Inferior parietal cortex (tissue), 1 donor: ENCODE measurements at regions not wholly inside any gene's neighbourhood (a gene's known extent, or its start where the extent isn't known, plus 50 kb on each side); places are given as distances from the start of the nearest gene placed in this dataset.
"Not testable (repeated sequence)": the region's sequence is repeated elsewhere in the genome, so short reads cannot be mapped to it uniquely, and the experiment has no call there.

ENCODE experiments used
- DNase-seq: peaks from one replicate; pipeline ENCODE4 v3.0.0-alpha.2; 2016; ENCODE audit errors: extremely low spot score

GRCh38 chr5:130836729-130837649 is 328.1 kb downstream of the HINT1 start:
- DNase-seq, result peak; percentile 9

GRCh38 chr5:130817598-130818384 is 347.3 kb downstream of the HINT1 start:
- not testable (repeated sequence) for DNase-seq

- no peak for DNase-seq
Measured at GRCh38 chr5:130815246-130815645, 349.8 kb downstream of the HINT1 start.

- no peak for DNase-seq
Measured at GRCh38 chr5:130808691-130809090, 356.4 kb downstream of the HINT1 start.

GRCh38 chr5:130805648-130806047 is 359.4 kb downstream of the HINT1 start:
- DNase-seq, result no peak

GRCh38 chr5:130805036-130805435 is 360.0 kb downstream of the HINT1 start:
- no peak for DNase-seq

GRCh38 chr5:130801963-130802362 is 363.1 kb downstream of the HINT1 start:
- DNase-seq, result no peak

- DNase-seq, result no peak
Measured at GRCh38 chr5:130799015-130799414, 366.0 kb downstream of the HINT1 start.

GRCh38 chr5:130797303-130797702 is 367.8 kb downstream of the HINT1 start:
- DNase-seq, result no peak

GRCh38 chr5:130796902-130797301 is 368.2 kb downstream of the HINT1 start:
- DNase-seq, result no peak

GRCh38 chr5:130796032-130796431 is 369.0 kb downstream of the HINT1 start:
- no peak for DNase-seq

GRCh38 chr5:130795037-130795436 is 370.0 kb downstream of the HINT1 start:
- DNase-seq, result no peak

- no peak for DNase-seq
Measured at GRCh38 chr5:130777794-130778193, 387.3 kb downstream of the HINT1 start.

- DNase-seq, result no peak
Measured at GRCh38 chr5:130773813-130774212, 391.2 kb downstream of the HINT1 start.

- no peak for DNase-seq
Measured at GRCh38 chr5:130762031-130762430, 403.0 kb downstream of the HINT1 start.

GRCh38 chr5:130759061-130759460 is 406.0 kb downstream of the HINT1 start:
- no peak for DNase-seq

- DNase-seq, result no peak
Measured at GRCh38 chr5:130747556-130747955, 417.5 kb downstream of the HINT1 start.

- not testable (repeated sequence) for DNase-seq
Measured at GRCh38 chr5:130746641-130747040, 418.4 kb downstream of the HINT1 start.

GRCh38 chr5:130743092-130743491 is 422.0 kb downstream of the HINT1 start:
- no peak for DNase-seq

- DNase-seq, result no peak
Measured at GRCh38 chr5:130740047-130740569, 424.9 kb downstream of the HINT1 start.

- DNase-seq, result no peak
Measured at GRCh38 chr5:130731839-130732238, 433.2 kb downstream of the HINT1 start.

- DNase-seq, result peak; percentile 45
Measured at GRCh38 chr5:130729541-130729940, 435.5 kb downstream of the HINT1 start.
